IMR-90 (cell line): ENCODE measurements at regions not wholly inside any gene's neighbourhood (a gene's known extent, or its start where the extent isn't known, plus 50 kb on each side); places are given as distances from the start of the nearest gene placed in this dataset.

Experiments used
- ATAC-seq: fragments of 200-7000 bp; cut with Tn5 transposase; 2 replicates; pipeline ENCODE4 v1.9.1; 2020; ENCODE audit warnings: low read depth, mild to moderate bottlenecking, moderate library complexity
- BruUV-seq: library from RNA; stranded (reverse); fragments of 400-500 nt; replicated peaks from 2 replicates; lab custom pipeline; 2021; lab: Mats Ljungman, UMichigan
- CTCF ChIA-PET: fragments of 300-600 bp; formaldehyde crosslinking; extraction: SDS; loops from one replicate; lab custom pipeline; 2021; ENCODE audit warnings: antibody characterized with exemption; lab: Yijun Ruan, JAX
- POLR2A ChIA-PET: fragments of 300-600 bp; sonication (Branson Sonifier 250); formaldehyde crosslinking; loops from one replicate; lab custom pipeline; 2022; ENCODE audit warnings: antibody characterized with exemption; ENCODE audit not compliant: unreplicated experiment; lab: Charles Lee
- DNase-seq: peaks from one replicate; pipeline ENCODE4 v3.0.0; 2013
- H2AFZ ChIP-seq: replicated peaks from 2 replicates; pipeline ENCODE3; 2013; ENCODE audit warnings: low read length, mild to moderate bottlenecking; ENCODE audit not compliant: poor library complexity
- H2AK5ac ChIP-seq: 2 replicates; pipeline ENCODE4 v1.6.1; 2013; ENCODE audit warnings: low read depth, low read length, inconsistent platforms
- H2AK9ac ChIP-seq: replicated peaks from 2 replicates; pipeline ENCODE3; 2013; ENCODE audit warnings: mild to moderate bottlenecking, low read depth, low read length, moderate library complexity; ENCODE audit not compliant: poor library complexity
- H2BK120ac ChIP-seq: 2 replicates; pipeline ENCODE4 v1.6.1; 2013; ENCODE audit warnings: low read depth, low read length, inconsistent platforms
- H2BK15ac ChIP-seq: 3 replicates; pipeline ENCODE4 v1.6.1; 2013; ENCODE audit warnings: low read depth, low read length, inconsistent platforms
- H2BK20ac ChIP-seq: 2 replicates; pipeline ENCODE4 v1.6.1; 2013; ENCODE audit warnings: low read depth, mild to moderate bottlenecking, inconsistent platforms, low read length, moderate library complexity
- H2BK5ac ChIP-seq: 2 replicates; pipeline ENCODE4 v1.6.1; 2013; ENCODE audit warnings: mild to moderate bottlenecking, low read depth, low read length, inconsistent platforms; ENCODE audit not compliant: poor library complexity, severe bottlenecking
- H3K14ac ChIP-seq: replicated peaks from 2 replicates; pipeline ENCODE4 v1.6.1; 2013; ENCODE audit warnings: low read depth, low read length, inconsistent platforms
- H3K18ac ChIP-seq: 2 replicates; pipeline ENCODE4 v1.6.1; 2013; ENCODE audit warnings: low read depth, low read length, control low read depth
- H3K23ac ChIP-seq: 2 replicates; pipeline ENCODE4 v1.6.1; 2013; ENCODE audit warnings: low read depth, low read length, inconsistent platforms
- H3K27ac ChIP-seq: 2 replicates; pipeline ENCODE4 v1.5.1; 2013; ENCODE audit warnings: mild to moderate bottlenecking, control low read depth, low read length; ENCODE audit not compliant: insufficient read depth
- H3K27me3 ChIP-seq: 2 replicates; pipeline ENCODE4 v1.6.1; 2013; ENCODE audit warnings: low read length; ENCODE audit not compliant: control insufficient read depth, insufficient read depth
- H3K36me3 ChIP-seq: 2 replicates; pipeline ENCODE4 v1.6.1; 2013; ENCODE audit warnings: low read length, mixed read lengths; ENCODE audit not compliant: control insufficient read depth, insufficient read depth
- H3K4ac ChIP-seq: 2 replicates; pipeline ENCODE4 v1.6.1; 2013; ENCODE audit warnings: low read depth, low read length, inconsistent platforms
- H3K4me1 ChIP-seq: 2 replicates; pipeline ENCODE4 v1.6.1; 2013; ENCODE audit warnings: low read length, mixed read lengths; ENCODE audit not compliant: control insufficient read depth, insufficient read depth
- H3K4me2 ChIP-seq: 2 replicates; pipeline ENCODE4 v1.6.1; 2013; ENCODE audit warnings: low read depth, mild to moderate bottlenecking, control low read depth, low read length, moderate library complexity
- H3K4me3 ChIP-seq: 2 replicates; pipeline ENCODE4 v1.5.1; 2013; ENCODE audit warnings: low read depth, mild to moderate bottlenecking, control low read depth, low read length, moderate library complexity; ENCODE audit not compliant: insufficient read depth
- H3K56ac ChIP-seq: 2 replicates; pipeline ENCODE4 v1.6.1; 2013; ENCODE audit warnings: low read length, inconsistent platforms; ENCODE audit not compliant: insufficient read depth; ENCODE audit errors: extremely low read depth
- H3K79me1 ChIP-seq, 2 experiments: 2 replicates each; pipeline ENCODE4 v1.6.1; 2013; ENCODE audit warnings: low read length in 2 of 2, inconsistent platforms in 1 of 2, low read depth in 1 of 2
- H3K9ac ChIP-seq: 2 replicates; pipeline ENCODE4 v1.6.1; 2013; ENCODE audit warnings: low read depth, low read length, control low read depth
- H3K9me1 ChIP-seq: 2 replicates; pipeline ENCODE4 v1.6.1; 2013; ENCODE audit warnings: low read length, inconsistent platforms; ENCODE audit not compliant: insufficient read depth
- H3K9me3 ChIP-seq: 2 replicates; pipeline ENCODE4 v1.6.1; 2013; ENCODE audit warnings: low read length; ENCODE audit not compliant: control insufficient read depth, insufficient read depth
- H4K20me1 ChIP-seq: 2 replicates; pipeline ENCODE4 v1.6.1; 2013; ENCODE audit warnings: low read length, inconsistent platforms; ENCODE audit not compliant: insufficient read depth
- H4K5ac ChIP-seq: 2 replicates; pipeline ENCODE4 v1.6.1; 2013; ENCODE audit warnings: mild to moderate bottlenecking, low read depth, low read length, control low read depth
- H4K8ac ChIP-seq, 2 experiments: 2 replicates each; pipeline ENCODE4 v1.6.1; 2013; ENCODE audit warnings: low read depth in 2 of 2, low read length in 2 of 2, control low read depth in 1 of 2, inconsistent platforms in 1 of 2
- H4K91ac ChIP-seq: 2 replicates; pipeline ENCODE4 v1.6.1; 2013; ENCODE audit warnings: low read depth, low read length, inconsistent platforms; ENCODE audit not compliant: insufficient read depth
- BHLHE40 ChIP-seq: fragments of 150-350 bp; IDR thresholded peaks from 2 replicates; pipeline ENCODE4 v1.6.1; 2016; ENCODE audit warnings: mild to moderate bottlenecking, low read depth, low read length
- CEBPB ChIP-seq: IDR thresholded peaks from 2 replicates; pipeline ENCODE4 v1.6.1; 2012; ENCODE audit warnings: low read depth, low read length, improper control_type of control experiment
- CHD1 ChIP-seq: IDR thresholded peaks from 2 replicates; pipeline ENCODE4 v1.6.1; 2012; ENCODE audit warnings: low read depth, low read length, improper control_type of control experiment
- FOS ChIP-seq: fragments of 150-350 bp; IDR thresholded peaks from 2 replicates; pipeline ENCODE4 v1.6.1; 2016; ENCODE audit warnings: low read depth, low read length
- MXI1 ChIP-seq: IDR thresholded peaks from 2 replicates; pipeline ENCODE4 v1.6.1; 2012; ENCODE audit warnings: low read depth, mild to moderate bottlenecking, low read length, moderate library complexity, borderline replicate concordance
- NFE2L2 ChIP-seq: fragments of 150-350 bp; IDR thresholded peaks from 2 replicates; pipeline ENCODE4 v1.6.1; 2016; ENCODE audit warnings: low read depth, mild to moderate bottlenecking, low read length
- POLR2A ChIP-seq: IDR thresholded peaks from 2 replicates; pipeline ENCODE4 v1.6.1; 2012; ENCODE audit warnings: mild to moderate bottlenecking, low read depth, low read length
- RAD21 ChIP-seq: IDR thresholded peaks from 2 replicates; pipeline ENCODE4 v1.6.1; 2012; ENCODE audit warnings: low read length, improper control_type of control experiment
- RCOR1 ChIP-seq: IDR thresholded peaks from 2 replicates; pipeline ENCODE4 v1.6.1; 2012; ENCODE audit warnings: mild to moderate bottlenecking, low read length, improper control_type of control experiment; ENCODE audit not compliant: insufficient replicate concordance
- SMC3 ChIP-seq: fragments of 150-350 bp; IDR thresholded peaks from 2 replicates; pipeline ENCODE4 v1.6.1; 2016; ENCODE audit warnings: low read depth, mild to moderate bottlenecking, antibody characterized with exemption, low read length, moderate library complexity
- WGBS, 2 experiments: methylation state at CpG; one replicate each; pipeline versions ENCODE4 v1.1.5 to v1.1.7; 2013; ENCODE audit warnings: missing lambda C conversion rate in 2 of 2; ENCODE audit not compliant: insufficient read length in 1 of 2; ENCODE audit errors: extremely low coverage in 2 of 2; 5-methylcytosine and 5-hydroxymethylcytosine counted together
- dilution Hi-C: fragments of 300-500 bp; cut with HindIII; formaldehyde crosslinking; loops from one replicate; pipeline ENCODE4 v1.14.3; 2018; ENCODE audit warnings: low sequenced_read_pairs; ENCODE audit not compliant: unreplicated experiment
- in situ Hi-C: fragments of 300-500 bp; cut with MboI; formaldehyde crosslinking; loops from 3 replicates; pipeline ENCODE4 v1.14.3; 2019; ENCODE audit warnings: low sequenced_read_pairs, inconsistent platforms, mixed read lengths
- intact Hi-C: fragments of 100-400 bp; cut with micrococcal nuclease; formaldehyde crosslinking; loops from 2 replicates; pipeline ENCODE4 v1.10.0; 2022
- TF ChIP-seq, protein P1 (sequence below): conservative IDR thresholded peaks from 2 replicates; pipeline ENCODE4 v1.5.1; 2012; ENCODE audit warnings: mild to moderate bottlenecking, low read depth, low read length, improper control_type of control experiment
- TF ChIP-seq, protein P2 (sequence below): fragments of 150-350 bp; IDR thresholded peaks from 2 replicates; pipeline ENCODE4 v1.6.1; 2017; ENCODE audit warnings: mild to moderate bottlenecking, antibody characterized with exemption, low read length, low read depth

DNA sequence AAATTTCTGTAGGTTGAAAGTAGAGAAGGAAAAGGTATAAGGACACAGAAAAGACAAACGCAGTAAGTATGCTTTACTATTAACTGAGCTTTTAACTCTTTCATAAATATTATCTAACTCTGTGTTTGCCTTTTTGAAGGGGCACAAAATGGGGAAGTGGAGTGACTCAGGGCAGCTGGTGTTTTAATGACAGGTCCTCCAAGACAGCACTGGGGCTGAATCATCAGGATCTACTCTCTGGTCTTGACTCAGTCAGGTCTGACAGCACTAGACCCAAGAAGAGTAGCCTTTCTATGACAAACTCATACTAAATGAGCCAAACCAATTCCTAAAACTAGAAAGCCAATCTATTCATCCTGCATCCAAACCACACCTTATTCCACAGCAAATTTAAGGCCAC, 102.2 kb downstream of the APTX start:
- Histone ChIP-seq H3K56ac (no peak overlapping the region), H3K23ac (no peak overlapping the region), H3K4me2 (no peak overlapping the region), H3K4me3 (no peak overlapping the region), H3K27ac (no peak overlapping the region), H3K79me1 (no peaks in the 10 kb centered on the region), H2AFZ (no peak overlapping the region), H2BK120ac (no peak overlapping the region), H3K4me1 (no peaks in the 10 kb centered on the region), H3K9me3 (no peaks in the 10 kb centered on the region), H3K14ac (no peak overlapping the region), H4K5ac (no peak overlapping the region), H2AK5ac (no peak overlapping the region), H3K9me1 (no peaks in the 10 kb centered on the region), H4K8ac (no peak overlapping the region), H2BK20ac (no peak overlapping the region), H2BK5ac (no peak overlapping the region), H2AK9ac (no peak overlapping the region), H2BK15ac (no peak overlapping the region), H3K36me3 (no peaks in the 10 kb centered on the region), H3K27me3 (no peaks in the 10 kb centered on the region), H4K91ac (no peak overlapping the region), H4K20me1 (no peaks in the 10 kb centered on the region), H3K18ac (no peak overlapping the region), H3K9ac (no peak overlapping the region), H3K4ac (no peak overlapping the region)
- BruUV-seq: no TSS peak
- ATAC-seq (no peak), DNase-seq (no peak)
- dilution Hi-C loops: no loop called here
- ChIA-PET CTCF (no interaction called here), POLR2A (no interaction called here)
- no CpG with 5 or more reads among the region's 1 CpG for WGBS, 2 experiments
- in situ Hi-C loops: no loop called here
- intact Hi-C loops: no loop called here
- TF ChIP-seq FOS (no peak), NFE2L2 (no peak), CEBPB (no peak), SMC3 (no peak), MXI1 (no peak), RAD21 (no peak), RCOR1 (no peak), BHLHE40 (no peak), CHD1 (no peak), POLR2A (no peak)
- TF ChIP-seq, protein P1, sequence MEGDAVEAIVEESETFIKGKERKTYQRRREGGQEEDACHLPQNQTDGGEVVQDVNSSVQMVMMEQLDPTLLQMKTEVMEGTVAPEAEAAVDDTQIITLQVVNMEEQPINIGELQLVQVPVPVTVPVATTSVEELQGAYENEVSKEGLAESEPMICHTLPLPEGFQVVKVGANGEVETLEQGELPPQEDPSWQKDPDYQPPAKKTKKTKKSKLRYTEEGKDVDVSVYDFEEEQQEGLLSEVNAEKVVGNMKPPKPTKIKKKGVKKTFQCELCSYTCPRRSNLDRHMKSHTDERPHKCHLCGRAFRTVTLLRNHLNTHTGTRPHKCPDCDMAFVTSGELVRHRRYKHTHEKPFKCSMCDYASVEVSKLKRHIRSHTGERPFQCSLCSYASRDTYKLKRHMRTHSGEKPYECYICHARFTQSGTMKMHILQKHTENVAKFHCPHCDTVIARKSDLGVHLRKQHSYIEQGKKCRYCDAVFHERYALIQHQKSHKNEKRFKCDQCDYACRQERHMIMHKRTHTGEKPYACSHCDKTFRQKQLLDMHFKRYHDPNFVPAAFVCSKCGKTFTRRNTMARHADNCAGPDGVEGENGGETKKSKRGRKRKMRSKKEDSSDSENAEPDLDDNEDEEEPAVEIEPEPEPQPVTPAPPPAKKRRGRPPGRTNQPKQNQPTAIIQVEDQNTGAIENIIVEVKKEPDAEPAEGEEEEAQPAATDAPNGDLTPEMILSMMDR: no peak
- TF ChIP-seq, protein P2, sequence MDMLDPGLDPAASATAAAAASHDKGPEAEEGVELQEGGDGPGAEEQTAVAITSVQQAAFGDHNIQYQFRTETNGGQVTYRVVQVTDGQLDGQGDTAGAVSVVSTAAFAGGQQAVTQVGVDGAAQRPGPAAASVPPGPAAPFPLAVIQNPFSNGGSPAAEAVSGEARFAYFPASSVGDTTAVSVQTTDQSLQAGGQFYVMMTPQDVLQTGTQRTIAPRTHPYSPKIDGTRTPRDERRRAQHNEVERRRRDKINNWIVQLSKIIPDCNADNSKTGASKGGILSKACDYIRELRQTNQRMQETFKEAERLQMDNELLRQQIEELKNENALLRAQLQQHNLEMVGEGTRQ: no peak
